Lower leg skin (tissue), 3 donors: ENCODE measurements at regions not wholly inside any gene's neighbourhood (a gene's known extent, or its start where the extent isn't known, plus 50 kb on each side); places are given as distances from the start of the nearest gene placed in this dataset.

ENCODE experiments used
- POLR2A ChIP-seq, 2 donors: fragments of 450-650 bp; IDR thresholded peaks; one replicate each; pipeline ENCODE4 v1.6.1; 2016 to 2017; ENCODE audit warnings: antibody characterized with exemption in 2 of 2, mild to moderate bottlenecking in 1 of 2, moderate library complexity in 1 of 2
- TF ChIP-seq, protein P1 (sequence below), 3 donors: fragments of 450-650 bp; IDR thresholded peaks; one replicate each; pipeline ENCODE4 v1.5.1; 2016; ENCODE audit warnings: antibody characterized with exemption in 3 of 3, mild to moderate bottlenecking in 3 of 3, moderate library complexity in 2 of 3

GRCh38 chr20:36098364-36098763, 56.2 kb upstream of the EPB41L1 start:
- TF ChIP-seq, protein P1, sequence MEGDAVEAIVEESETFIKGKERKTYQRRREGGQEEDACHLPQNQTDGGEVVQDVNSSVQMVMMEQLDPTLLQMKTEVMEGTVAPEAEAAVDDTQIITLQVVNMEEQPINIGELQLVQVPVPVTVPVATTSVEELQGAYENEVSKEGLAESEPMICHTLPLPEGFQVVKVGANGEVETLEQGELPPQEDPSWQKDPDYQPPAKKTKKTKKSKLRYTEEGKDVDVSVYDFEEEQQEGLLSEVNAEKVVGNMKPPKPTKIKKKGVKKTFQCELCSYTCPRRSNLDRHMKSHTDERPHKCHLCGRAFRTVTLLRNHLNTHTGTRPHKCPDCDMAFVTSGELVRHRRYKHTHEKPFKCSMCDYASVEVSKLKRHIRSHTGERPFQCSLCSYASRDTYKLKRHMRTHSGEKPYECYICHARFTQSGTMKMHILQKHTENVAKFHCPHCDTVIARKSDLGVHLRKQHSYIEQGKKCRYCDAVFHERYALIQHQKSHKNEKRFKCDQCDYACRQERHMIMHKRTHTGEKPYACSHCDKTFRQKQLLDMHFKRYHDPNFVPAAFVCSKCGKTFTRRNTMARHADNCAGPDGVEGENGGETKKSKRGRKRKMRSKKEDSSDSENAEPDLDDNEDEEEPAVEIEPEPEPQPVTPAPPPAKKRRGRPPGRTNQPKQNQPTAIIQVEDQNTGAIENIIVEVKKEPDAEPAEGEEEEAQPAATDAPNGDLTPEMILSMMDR (IDR thresholded peaks at IDR 0.05) = no peak
- no peak for TF ChIP-seq POLR2A (IDR thresholded peaks at IDR 0.05)
